HEK293T (cell line): ENCODE measurements at regions not wholly inside any gene's neighbourhood (a gene's known extent, or its start where the extent isn't known, plus 50 kb on each side); places are given as distances from the start of the nearest gene placed in this dataset.
"Not testable (repeated sequence)": the region's sequence is repeated elsewhere in the genome, so short reads cannot be mapped to it uniquely, and the experiment has no call there.

Source experiments
- CTCF ChIA-PET: fragments of 350-600 bp; formaldehyde crosslinking; extraction: SDS; loops from one replicate; lab custom pipeline; 2021; ENCODE audit warnings: antibody characterized with exemption, inconsistent platforms; lab: Yijun Ruan, JAX
- POLR2A ChIA-PET: fragments of 350-600 bp; formaldehyde crosslinking; extraction: SDS; loops from one replicate; lab custom pipeline; 2020; ENCODE audit warnings: antibody characterized with exemption, inconsistent platforms; lab: Yijun Ruan, JAX
- DNase-seq: peaks from one replicate; pipeline ENCODE4 v3.0.0; 2012; ENCODE audit warnings: mixed read lengths; ENCODE audit errors: extremely low spot score
- ARNT ChIP-seq: fragments of 450-650 bp; IDR thresholded peaks from 2 replicates; pipeline ENCODE4 v1.6.1; 2017; ENCODE audit warnings: mild to moderate bottlenecking
- BHLHE40 ChIP-seq: fragments of 450-650 bp; IDR thresholded peaks from 2 replicates; pipeline ENCODE4 v1.6.1; 2016; ENCODE audit warnings: mild to moderate bottlenecking, moderate library complexity, borderline replicate concordance
- CTBP1 ChIP-seq: fragments of 450-650 bp; IDR thresholded peaks from 2 replicates; pipeline ENCODE4 v1.6.1; 2016; ENCODE audit warnings: borderline replicate concordance
- ELF4 ChIP-seq: fragments of 450-650 bp; IDR thresholded peaks from 2 replicates; pipeline ENCODE4 v1.6.1; 2017; ENCODE audit warnings: antibody characterized with exemption
- FOXA1 ChIP-seq: fragments of 450-650 bp; IDR thresholded peaks from 2 replicates; pipeline ENCODE4 v1.6.1; 2016; ENCODE audit warnings: mild to moderate bottlenecking
- FOXK2 ChIP-seq: fragments of 450-650 bp; IDR thresholded peaks from 2 replicates; pipeline ENCODE4 v1.6.1; 2016; ENCODE audit warnings: mild to moderate bottlenecking
- FOXM1 ChIP-seq: fragments of 450-650 bp; IDR thresholded peaks from 2 replicates; pipeline ENCODE4 v1.6.1; 2017; ENCODE audit warnings: mild to moderate bottlenecking, borderline replicate concordance
- HDGF ChIP-seq: fragments of 450-650 bp; IDR thresholded peaks from 2 replicates; pipeline ENCODE4 v1.6.1; 2017; ENCODE audit warnings: antibody characterized with exemption, borderline replicate concordance
- L3MBTL2 ChIP-seq: fragments of 450-650 bp; conservative IDR thresholded peaks from 2 replicates; pipeline ENCODE4 v1.6.1; 2016; ENCODE audit warnings: mild to moderate bottlenecking
- LEF1 ChIP-seq: fragments of 450-650 bp; IDR thresholded peaks from 2 replicates; pipeline ENCODE4 v1.6.1; 2017; ENCODE audit warnings: mild to moderate bottlenecking, borderline replicate concordance
- NFRKB ChIP-seq: fragments of 450-650 bp; IDR thresholded peaks from 2 replicates; pipeline ENCODE4 v1.6.1; 2016; ENCODE audit warnings: mild to moderate bottlenecking, moderate library complexity
- PKNOX1 ChIP-seq: fragments of 450-650 bp; IDR thresholded peaks from 2 replicates; pipeline ENCODE4 v1.6.1; 2016
- SP1 ChIP-seq: fragments of 450-650 bp; IDR thresholded peaks from 2 replicates; pipeline ENCODE4 v1.6.1; 2017
- SUZ12 ChIP-seq: fragments of 450-650 bp; IDR thresholded peaks from 2 replicates; pipeline ENCODE4 v1.6.1; 2016; ENCODE audit warnings: mild to moderate bottlenecking
- TARDBP ChIP-seq: fragments of 450-650 bp; IDR thresholded peaks from 2 replicates; pipeline ENCODE4 v1.6.1; 2016
- ZNF384 ChIP-seq: fragments of 450-650 bp; IDR thresholded peaks from 2 replicates; pipeline ENCODE4 v1.6.1; 2016

- TF ChIP-seq ARNT (no peak), LEF1 (no peak), FOXK2 (no peak), BHLHE40 (no peak), FOXM1 (no peak), CTBP1 (no peak), HDGF (no peak), NFRKB (no peak), SUZ12 (no peak)
- DNase-seq: no peak
- ChIA-PET POLR2A (no interaction called here), CTCF (no interaction called here)
These were observed 337.1 kb upstream of the PUDP start for GRCh38 chrX:7485061-7485460.

- DNase-seq: no peak
- TF ChIP-seq ELF4 (no peak), FOXK2 (no peak), ARNT (no peak), SUZ12 (no peak), CTBP1 (no peak), FOXM1 (no peak), LEF1 (no peak), SP1 (no peak), BHLHE40 (no peak), PKNOX1 (no peak), L3MBTL2 (no peak), NFRKB (no peak), FOXA1 (no peak), HDGF (no peak)
- POLR2A ChIA-PET: no interaction called here
- CTCF ChIA-PET: no interaction called here
These were observed 332.8 kb upstream of the PUDP start for GRCh38 chrX:7480721-7481120.

GRCh38 chrX:7462110-7462509, 314.2 kb upstream of the PUDP start:
- no peak for DNase-seq
- POLR2A ChIA-PET: no interaction called here
- CTCF ChIA-PET: no interaction called here
- TF ChIP-seq ELF4 (no peak), NFRKB (no peak), ARNT (no peak)

GRCh38 chrX:7461051-7461450, 313.1 kb upstream of the PUDP start:
- DNase-seq, CTCF ChIA-PET, POLR2A ChIA-PET: not testable (repeated sequence)

GRCh38 chrX:7447801-7448499, 300.0 kb upstream of the PUDP start:
- CTCF ChIA-PET: no interaction called here
- POLR2A ChIA-PET: no interaction called here
- no peak for TF ChIP-seq SP1
- no peak for TF ChIP-seq NFRKB
- TF ChIP-seq BHLHE40: no peak
- TF ChIP-seq LEF1: no peak
- no peak for TF ChIP-seq FOXM1
- no peak for TF ChIP-seq TARDBP
- TF ChIP-seq SUZ12: no peak
- TF ChIP-seq ARNT: no peak
- no peak for TF ChIP-seq FOXA1
- no peak for TF ChIP-seq HDGF
- TF ChIP-seq ELF4: no peak
- TF ChIP-seq FOXK2: no peak
- TF ChIP-seq L3MBTL2: no peak
- no peak for TF ChIP-seq PKNOX1
- no peak for DNase-seq

GRCh38 chrX:7446815-7447214, 298.9 kb upstream of the PUDP start:
- no peak for DNase-seq
- ChIA-PET CTCF (no interaction called here), POLR2A (no interaction called here)
- no peak for TF ChIP-seq FOXA1
- TF ChIP-seq TARDBP: no peak
- TF ChIP-seq ELF4: no peak
- no peak for TF ChIP-seq SP1
- no peak for TF ChIP-seq NFRKB
- no peak for TF ChIP-seq SUZ12
- no peak for TF ChIP-seq ZNF384

GRCh38 chrX:7444967-7445366, 297.0 kb upstream of the PUDP start:
- POLR2A ChIA-PET: no interaction called here

More at GRCh38 chrX:7444967-7445366, 297.0 kb upstream of the PUDP start:
- no peak for TF ChIP-seq SP1
- no peak for TF ChIP-seq FOXA1
- TF ChIP-seq FOXM1: no peak
- no peak for TF ChIP-seq L3MBTL2
- no peak for TF ChIP-seq PKNOX1
- no peak for TF ChIP-seq TARDBP
- TF ChIP-seq CTBP1: no peak
- no peak for DNase-seq
- CTCF ChIA-PET: no interaction called here
